NCI-H2029 treated with DMSO at 0.1 percent for 48 hours (cell line): ENCODE measurements at regions not wholly inside any gene's neighbourhood (a gene's known extent, or its start where the extent isn't known, plus 50 kb on each side); places are given as distances from the start of the nearest gene placed in this dataset.

Experiments
- DNase-seq: peaks from one replicate; lab custom pipeline; 2025; lab: John Stamatoyannopoulos, UW

- DNase-seq, result no peak
Observed at GRCh38 chr5:124263680-124264491, 482.6 kb downstream of the ZNF608 start.

- no peak for DNase-seq
Observed at GRCh38 chr5:124262991-124263571, 483.4 kb downstream of the ZNF608 start.

GRCh38 chr5:124262470-124262869 is 484.0 kb downstream of the ZNF608 start:
- no peak for DNase-seq

GRCh38 chr5:124261848-124262247 is 484.6 kb downstream of the ZNF608 start:
- no peak for DNase-seq

GRCh38 chr5:124260921-124261515 is 485.4 kb downstream of the ZNF608 start:
- no peak for DNase-seq

GRCh38 chr5:124259017-124259416 is 487.4 kb downstream of the ZNF608 start:
- DNase-seq, result no peak

GRCh38 chr5:124257048-124257447 is 489.4 kb downstream of the ZNF608 start:
- no peak for DNase-seq

- DNase-seq, result no peak
Observed at GRCh38 chr5:124253203-124253810, 493.1 kb downstream of the ZNF608 start.

GRCh38 chr5:124252747-124253146 is 493.7 kb downstream of the ZNF608 start:
- DNase-seq, result no peak

- no peak for DNase-seq
Observed at GRCh38 chr5:124252191-124252638, 494.2 kb downstream of the ZNF608 start.

- DNase-seq, result no peak
Observed at GRCh38 chr5:124245276-124245675, 501.2 kb downstream of the ZNF608 start.

GRCh38 chr5:124240732-124241131 is 505.7 kb downstream of the ZNF608 start:
- no peak for DNase-seq

- DNase-seq, result no peak
Observed at GRCh38 chr5:124239572-124239971, 506.9 kb downstream of the ZNF608 start.

- DNase-seq, result no peak
Observed at GRCh38 chr5:124238350-124238749, 508.1 kb downstream of the ZNF608 start.

- no peak for DNase-seq
Observed at GRCh38 chr5:124237206-124237695, 509.2 kb downstream of the ZNF608 start.

- DNase-seq, result no peak
Observed at GRCh38 chr5:124236361-124237205, 509.9 kb downstream of the ZNF608 start.

- no peak for DNase-seq
Observed at GRCh38 chr5:124235576-124235975, 510.9 kb downstream of the ZNF608 start.

- no peak for DNase-seq
Observed at GRCh38 chr5:124234770-124235562, 511.5 kb downstream of the ZNF608 start.

- DNase-seq, result no peak
Observed at GRCh38 chr5:124234022-124234769, 512.2 kb downstream of the ZNF608 start.

GRCh38 chr5:124232515-124232914 is 513.9 kb downstream of the ZNF608 start:
- DNase-seq, result no peak
